GM18517 (cell line): ENCODE measurements at regions not wholly inside any gene's neighbourhood (a gene's known extent, or its start where the extent isn't known, plus 50 kb on each side); places are given as distances from the start of the nearest gene placed in this dataset.

Experiments
- ATAC-seq: cut with Tn5 transposase; IDR thresholded peaks from one replicate; pipeline ENCODE4 v1.9.1; 2021; ENCODE audit warnings: mild to moderate bottlenecking, moderate library complexity; ENCODE audit not compliant: unreplicated experiment

GRCh38 chr5:60387051-60387440 lies 312.9 kb downstream of the DEPDC1B start:
- ATAC-seq: no peak

GRCh38 chr5:60386436-60387050 lies 313.4 kb downstream of the DEPDC1B start:
- no peak for ATAC-seq

GRCh38 chr5:60382716-60383115 lies 317.2 kb downstream of the DEPDC1B start:
- no peak for ATAC-seq

GRCh38 chr5:60379907-60380306 lies 320.1 kb downstream of the DEPDC1B start:
- ATAC-seq: peak; percentile 44

- no peak for ATAC-seq
These were observed 322.1 kb downstream of the DEPDC1B start for GRCh38 chr5:60377826-60378225.

- no peak for ATAC-seq
These were observed 323.1 kb downstream of the DEPDC1B start for GRCh38 chr5:60376860-60377259.

- ATAC-seq: no peak
These were observed 325.6 kb downstream of the DEPDC1B start for GRCh38 chr5:60374409-60374808.

GRCh38 chr5:60372786-60373185 lies 327.2 kb downstream of the DEPDC1B start:
- no peak for ATAC-seq

GRCh38 chr5:60371065-60371464 lies 328.9 kb downstream of the DEPDC1B start:
- no peak for ATAC-seq

GRCh38 chr5:60370508-60370907 lies 329.5 kb downstream of the DEPDC1B start:
- no peak for ATAC-seq

GRCh38 chr5:60369391-60369790 lies 330.6 kb downstream of the DEPDC1B start:
- no peak for ATAC-seq

- ATAC-seq: no peak
These were observed 331.9 kb downstream of the DEPDC1B start for GRCh38 chr5:60368100-60368499.

GRCh38 chr5:60366489-60366888 lies 333.5 kb downstream of the DEPDC1B start:
- no peak for ATAC-seq

GRCh38 chr5:60365001-60365400 lies 335.0 kb downstream of the DEPDC1B start:
- no peak for ATAC-seq

- no peak for ATAC-seq
These were observed 337.8 kb downstream of the DEPDC1B start for GRCh38 chr5:60362158-60362557.

GRCh38 chr5:60360355-60360754 lies 339.6 kb downstream of the DEPDC1B start:
- ATAC-seq: no peak

- no peak for ATAC-seq
These were observed 342.7 kb downstream of the DEPDC1B start for GRCh38 chr5:60357302-60357701.

- ATAC-seq: no peak
These were observed 343.2 kb downstream of the DEPDC1B start for GRCh38 chr5:60356745-60357144.

GRCh38 chr5:60355181-60355580 lies 344.8 kb downstream of the DEPDC1B start:
- ATAC-seq: no peak

- no peak for ATAC-seq
These were observed 345.7 kb downstream of the DEPDC1B start for GRCh38 chr5:60354311-60354710.

- no peak for ATAC-seq
These were observed 346.9 kb downstream of the DEPDC1B start for GRCh38 chr5:60352992-60353599.

GRCh38 chr5:60350794-60351193 lies 349.2 kb downstream of the DEPDC1B start:
- ATAC-seq: no peak

GRCh38 chr5:60349891-60350415 lies 350.0 kb downstream of the DEPDC1B start:
- no peak for ATAC-seq
